BJ (cell line): ENCODE measurements at regions not wholly inside any gene's neighbourhood (a gene's known extent, or its start where the extent isn't known, plus 50 kb on each side); places are given as distances from the start of the nearest gene placed in this dataset.

ENCODE experiments used
- CTCF ChIA-PET: fragments of 350-600 bp; formaldehyde crosslinking; extraction: SDS; loops from one replicate; lab custom pipeline; 2021; ENCODE audit warnings: antibody characterized with exemption, inconsistent platforms; lab: Yijun Ruan, JAX
- POLR2A ChIA-PET: fragments of 300-600 bp; sonication (Branson Sonifier 250); formaldehyde crosslinking; extraction: SDS; loops from one replicate; lab custom pipeline; 2021; ENCODE audit warnings: antibody characterized with exemption; lab: Charles Lee
- DNase-seq: peaks from one replicate; pipeline ENCODE4 v3.0.0-alpha.2; 2011; ENCODE audit warnings: low read depth
- H3K27me3 ChIP-seq: 2 replicates; pipeline ENCODE4 v1.6.0; 2011; ENCODE audit warnings: low read length; ENCODE audit not compliant: control insufficient read depth, insufficient read depth
- H3K36me3 ChIP-seq: 2 replicates; pipeline ENCODE4 v1.5.1; 2011; ENCODE audit warnings: low read length; ENCODE audit not compliant: control insufficient read depth, insufficient read depth
- H3K4me3 ChIP-seq: 2 replicates; pipeline ENCODE4 v1.5.1; 2011; ENCODE audit warnings: low read depth, mild to moderate bottlenecking, control low read depth, low read length
- TF ChIP-seq, protein P1 (sequence below): IDR thresholded peaks from 2 replicates; pipeline ENCODE4 v1.5.1; 2011; ENCODE audit warnings: low read depth, mild to moderate bottlenecking, control low read depth, inconsistent platforms, low read length, moderate library complexity; ENCODE audit not compliant: insufficient read depth

DNA sequence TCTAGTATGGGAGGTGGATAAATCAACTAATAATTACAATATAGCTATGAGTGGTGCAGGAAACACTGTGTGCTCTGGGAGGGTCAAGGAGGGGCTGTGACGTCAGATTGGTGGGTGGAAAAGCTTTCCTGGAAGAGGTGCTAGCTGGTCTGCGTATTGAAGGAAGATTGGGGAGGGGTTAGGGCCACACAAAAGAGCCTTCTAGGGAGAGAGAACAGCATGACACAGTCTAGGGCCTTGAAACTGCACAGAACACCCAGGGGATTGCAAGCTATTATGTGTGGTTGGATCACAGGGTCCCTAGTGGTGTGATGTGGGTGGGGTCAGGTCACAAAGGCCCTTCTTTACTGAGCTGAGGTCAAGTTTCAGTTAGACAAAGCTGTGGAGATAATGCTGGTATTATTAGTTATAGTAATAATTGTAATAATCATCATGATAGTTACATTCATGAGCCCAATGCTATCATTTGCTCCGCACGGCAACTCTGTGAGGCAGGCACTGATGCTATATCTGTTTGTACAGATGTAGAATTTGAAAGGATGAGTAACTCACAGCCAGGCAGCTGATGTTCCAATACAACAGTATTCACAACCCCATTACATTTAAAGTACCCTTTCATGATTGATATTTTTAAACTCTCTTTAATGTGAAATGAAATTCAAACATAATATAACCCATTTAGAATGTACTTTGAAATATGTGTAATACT lies 197.4 kb upstream of the IL12B start:
- ChIA-PET POLR2A (no interaction called here), CTCF (interaction anchor here (0.8 to 1.7 kb wide), 2 partner anchors 12 to 22 kb away, joined by 3 read pairs; no protein-coding TSS in a partner anchor)
- Histone ChIP-seq H3K4me3 (no peak overlapping the region), H3K36me3 (no peaks in the 10 kb centered on the region), H3K27me3 (no peaks in the 10 kb centered on the region)
- TF ChIP-seq, protein P1, sequence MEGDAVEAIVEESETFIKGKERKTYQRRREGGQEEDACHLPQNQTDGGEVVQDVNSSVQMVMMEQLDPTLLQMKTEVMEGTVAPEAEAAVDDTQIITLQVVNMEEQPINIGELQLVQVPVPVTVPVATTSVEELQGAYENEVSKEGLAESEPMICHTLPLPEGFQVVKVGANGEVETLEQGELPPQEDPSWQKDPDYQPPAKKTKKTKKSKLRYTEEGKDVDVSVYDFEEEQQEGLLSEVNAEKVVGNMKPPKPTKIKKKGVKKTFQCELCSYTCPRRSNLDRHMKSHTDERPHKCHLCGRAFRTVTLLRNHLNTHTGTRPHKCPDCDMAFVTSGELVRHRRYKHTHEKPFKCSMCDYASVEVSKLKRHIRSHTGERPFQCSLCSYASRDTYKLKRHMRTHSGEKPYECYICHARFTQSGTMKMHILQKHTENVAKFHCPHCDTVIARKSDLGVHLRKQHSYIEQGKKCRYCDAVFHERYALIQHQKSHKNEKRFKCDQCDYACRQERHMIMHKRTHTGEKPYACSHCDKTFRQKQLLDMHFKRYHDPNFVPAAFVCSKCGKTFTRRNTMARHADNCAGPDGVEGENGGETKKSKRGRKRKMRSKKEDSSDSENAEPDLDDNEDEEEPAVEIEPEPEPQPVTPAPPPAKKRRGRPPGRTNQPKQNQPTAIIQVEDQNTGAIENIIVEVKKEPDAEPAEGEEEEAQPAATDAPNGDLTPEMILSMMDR: no peak
- no peak for DNase-seq

DNA sequence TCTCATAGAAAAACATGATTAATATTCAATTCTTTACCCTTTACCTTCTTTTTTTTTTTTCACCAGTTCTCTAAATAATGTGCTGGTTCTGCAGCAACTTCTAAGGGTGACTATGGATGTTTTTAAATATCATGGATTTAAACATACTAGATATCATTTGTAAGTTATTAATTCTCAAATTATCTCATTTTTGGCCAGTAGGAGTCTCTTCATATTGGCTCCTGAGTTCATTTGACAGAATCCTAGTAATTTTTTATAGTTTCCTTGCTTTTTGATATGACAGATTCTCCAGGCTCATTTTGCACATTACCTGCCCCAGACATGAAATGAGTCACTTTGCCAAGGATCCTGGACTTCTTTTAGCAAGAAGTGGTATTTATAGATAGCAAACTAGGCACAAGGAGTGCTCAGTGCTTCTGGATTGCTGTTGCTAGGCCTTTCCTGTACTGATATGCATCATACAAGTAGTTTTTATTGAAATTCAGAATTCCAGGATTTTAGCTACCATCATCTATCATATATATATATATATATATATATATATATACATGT lies 201.3 kb upstream of the IL12B start:
- no peak overlapping the region for H3K4me3 ChIP-seq
- H3K27me3 ChIP-seq: no peaks in the 10 kb centered on the region
- TF ChIP-seq, protein P1: peak; percentile 8; the same call in 1 of the 2 replicates
- DNase-seq: no peak
- POLR2A ChIA-PET: no interaction called here
- CTCF ChIA-PET: interaction anchor here (0.7 to 1.2 kb wide), 2 partner anchors 278 to 456 kb away, joined by 3 read pairs; no protein-coding TSS in a partner anchor
- H3K36me3 ChIP-seq: no peaks in the 10 kb centered on the region

DNA sequence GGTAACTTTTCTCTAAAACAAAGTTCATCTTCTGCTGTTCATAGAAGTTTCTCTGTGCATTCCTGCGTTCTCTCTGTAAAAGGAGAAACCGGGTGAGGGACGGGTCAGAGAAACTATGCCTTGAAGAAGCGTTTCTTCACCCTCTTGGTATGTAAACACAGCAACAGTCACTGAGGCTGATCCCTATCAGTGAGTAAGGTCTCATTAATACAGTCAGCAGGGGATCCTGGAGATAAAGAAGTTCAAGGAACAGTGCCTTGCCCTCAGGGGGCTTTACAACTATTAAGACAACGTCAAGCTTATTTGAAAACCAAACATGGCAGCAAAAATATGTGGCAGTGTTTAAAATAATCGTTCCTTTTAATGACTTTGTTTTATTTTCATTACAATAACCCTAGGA lies 202.9 kb upstream of the IL12B start:
- CTCF ChIA-PET: interaction anchor here (0.6 to 1.2 kb wide), 3 partner anchors 17 to 454 kb away, joined by 3 to 4 read pairs (median 3); no protein-coding TSS in a partner anchor
- POLR2A ChIA-PET: no interaction called here

DNA sequence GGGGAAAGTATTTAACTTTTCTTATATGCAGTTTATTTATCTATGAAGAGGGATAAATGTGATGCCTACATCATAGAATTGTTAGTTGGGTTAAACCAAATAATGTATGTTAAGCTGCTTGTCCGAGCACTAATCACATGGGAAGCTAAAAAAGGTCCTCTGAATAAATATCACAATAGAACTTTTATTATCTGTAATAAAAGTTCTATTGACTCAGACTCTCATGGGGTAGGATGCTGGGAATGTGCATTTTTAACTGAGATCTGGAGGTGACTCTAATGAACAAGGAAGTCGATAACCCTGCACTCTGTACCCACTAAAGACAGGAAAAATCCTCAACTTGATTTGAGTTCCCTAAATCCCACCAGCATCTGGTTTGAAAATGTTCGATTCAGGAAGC lies 205.9 kb upstream of the IL12B start:
- ChIA-PET CTCF (interaction anchor here (0.7 to 0.9 kb wide), 2 partner anchors 11 to 85 kb away, joined by 3 to 4 read pairs; no protein-coding TSS in a partner anchor), POLR2A (no interaction called here)
- Histone ChIP-seq H3K4me3 (no peak overlapping the region), H3K36me3 (no peaks in the 10 kb centered on the region), H3K27me3 (no peaks in the 10 kb centered on the region)
- no peak for DNase-seq
- TF ChIP-seq, protein P1: no peak

More for the DNA sequence above, 202.9 kb upstream of the IL12B start:
- H3K27me3 ChIP-seq: no peaks in the 10 kb centered on the region
- H3K4me3 ChIP-seq: no peak overlapping the region
- no peaks in the 10 kb centered on the region for H3K36me3 ChIP-seq
- peak; percentile 28 for DNase-seq
- TF ChIP-seq, protein P1: no peak

DNA sequence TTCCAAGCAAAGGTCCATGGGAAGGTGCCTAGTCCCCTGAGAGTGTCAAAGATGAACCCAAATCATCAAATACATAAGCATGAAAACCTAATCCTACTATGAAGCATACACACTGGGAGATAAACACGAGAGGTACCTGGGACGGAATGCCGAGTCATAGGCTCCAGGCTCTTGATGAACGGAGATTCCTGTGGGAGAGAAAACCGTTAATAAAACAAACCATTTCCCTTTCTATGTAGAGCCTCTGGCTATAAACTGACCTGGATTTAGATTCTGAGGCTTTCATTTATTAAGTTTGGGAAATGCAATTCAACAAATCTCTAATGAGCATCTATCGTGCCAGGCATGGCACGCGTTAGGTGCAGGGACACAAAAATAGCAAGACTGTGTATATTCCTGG lies 206.4 kb upstream of the IL12B start:
- H3K4me3 ChIP-seq: no peak overlapping the region
- H3K27me3 ChIP-seq: no peaks in the 10 kb centered on the region
- H3K36me3 ChIP-seq: no peaks in the 10 kb centered on the region
- TF ChIP-seq, protein P1: no peak
- DNase-seq: no peak
- ChIA-PET POLR2A (no interaction called here), CTCF (interaction anchor here (0.7 kb wide), 1 partner anchor 11 kb away, joined by 4 read pairs; no protein-coding TSS in a partner anchor)
